HG03159 (cell line): ENCODE measurements at regions not wholly inside any gene's neighbourhood (a gene's known extent, or its start where the extent isn't known, plus 50 kb on each side); places are given as distances from the start of the nearest gene placed in this dataset.

Experiments used
- ATAC-seq: cut with Tn5 transposase; IDR thresholded peaks from one replicate; pipeline ENCODE4 v1.9.1; 2021; ENCODE audit warnings: mild to moderate bottlenecking, moderate library complexity; ENCODE audit not compliant: unreplicated experiment

- ATAC-seq: no peak
Measured at GRCh38 chr10:57806675-57807074, 461.0 kb downstream of the IPMK start.

- no peak for ATAC-seq
Measured at GRCh38 chr10:57799625-57800024, 468.1 kb downstream of the IPMK start.

- ATAC-seq: no peak
Measured at GRCh38 chr10:57798830-57799229, 468.9 kb downstream of the IPMK start.

GRCh38 chr10:57791546-57791945 lies 476.1 kb downstream of the IPMK start:
- no peak for ATAC-seq

- ATAC-seq: no peak
Measured at GRCh38 chr10:57790703-57791102, 477.0 kb downstream of the IPMK start.

GRCh38 chr10:57788117-57788516 lies 479.6 kb downstream of the IPMK start:
- ATAC-seq: no peak

GRCh38 chr10:57786850-57787750 lies 480.6 kb downstream of the IPMK start:
- ATAC-seq: no peak

- ATAC-seq: no peak
Measured at GRCh38 chr10:57786331-57786730, 481.4 kb downstream of the IPMK start.

GRCh38 chr10:57785546-57785945 lies 482.1 kb downstream of the IPMK start:
- no peak for ATAC-seq

- ATAC-seq: no peak
Measured at GRCh38 chr10:57785068-57785467, 482.6 kb downstream of the IPMK start.

GRCh38 chr10:57776688-57777432 lies 490.8 kb downstream of the IPMK start:
- no peak for ATAC-seq

GRCh38 chr10:57775250-57775649 lies 492.4 kb downstream of the IPMK start:
- ATAC-seq: no peak

GRCh38 chr10:57769298-57769697 lies 498.4 kb downstream of the IPMK start:
- no peak for ATAC-seq

GRCh38 chr10:57759777-57760176 lies 507.9 kb downstream of the IPMK start:
- no peak for ATAC-seq

- no peak for ATAC-seq
Measured at GRCh38 chr10:57754803-57755202, 512.9 kb downstream of the IPMK start.

- ATAC-seq: no peak
Measured at GRCh38 chr10:57743711-57744110, 524.0 kb downstream of the IPMK start.

GRCh38 chr10:57741751-57742150 lies 525.9 kb downstream of the IPMK start:
- no peak for ATAC-seq

GRCh38 chr10:57723305-57723704 lies 544.4 kb downstream of the IPMK start:
- no peak for ATAC-seq

- ATAC-seq: no peak
Measured at GRCh38 chr10:57716884-57717283, 550.8 kb downstream of the IPMK start.

GRCh38 chr10:57715233-57715632 lies 552.5 kb downstream of the IPMK start:
- ATAC-seq: no peak

GRCh38 chr10:57707300-57707658 lies 560.4 kb downstream of the IPMK start:
- ATAC-seq: no peak
